ENCODE measurements at regions not wholly inside any gene's neighbourhood (a gene's known extent, or its start where the extent isn't known, plus 50 kb on each side); places are given as distances from the start of the nearest gene placed in this dataset.
"Not testable (repeated sequence)": the region's sequence is repeated elsewhere in the genome, so short reads cannot be mapped to it uniquely, and the experiment has no call there.

GRCh38 chr12:34198924-34199323 is 176.6 kb downstream of the ALG10 start:
- DNase-seq (ENCODE audit: low spot score), result no peak

- DNase-seq (ENCODE audit: low spot score), result no peak
Measured at GRCh38 chr12:34203866-34204620, 181.7 kb downstream of the ALG10 start.

GRCh38 chr12:34204830-34205285 is 182.6 kb downstream of the ALG10 start:
- DNase-seq (ENCODE audit: low spot score), result no peak

- DNase-seq (ENCODE audit: low spot score), result no peak
Measured at GRCh38 chr12:34205401-34205800, 183.1 kb downstream of the ALG10 start.

- no peak for DNase-seq (ENCODE audit: low spot score)
Measured at GRCh38 chr12:34206061-34206785, 183.9 kb downstream of the ALG10 start.

- DNase-seq (ENCODE audit: low spot score), result no peak
Measured at GRCh38 chr12:34207858-34208257, 185.6 kb downstream of the ALG10 start.

- DNase-seq (ENCODE audit: low spot score), result no peak
Measured at GRCh38 chr12:34208331-34209258, 186.3 kb downstream of the ALG10 start.

GRCh38 chr12:34209259-34209835 is 187.1 kb downstream of the ALG10 start:
- DNase-seq (ENCODE audit: low spot score), result no peak

- no peak for DNase-seq (ENCODE audit: low spot score)
Measured at GRCh38 chr12:34210183-34210582, 187.9 kb downstream of the ALG10 start.

GRCh38 chr12:34210689-34211530 is 188.6 kb downstream of the ALG10 start:
- no peak for DNase-seq (ENCODE audit: low spot score)

GRCh38 chr12:34212651-34213050 is 190.4 kb downstream of the ALG10 start:
- DNase-seq (ENCODE audit: low spot score), result no peak

- DNase-seq (ENCODE audit: low spot score), result no peak
Measured at GRCh38 chr12:34214011-34214410, 191.7 kb downstream of the ALG10 start.

- DNase-seq (ENCODE audit: low spot score), result no peak
Measured at GRCh38 chr12:34215213-34215892, 193.1 kb downstream of the ALG10 start.

GRCh38 chr12:34215893-34216285 is 193.6 kb downstream of the ALG10 start:
- DNase-seq (ENCODE audit: low spot score), result no peak

- no peak for DNase-seq (ENCODE audit: low spot score)
Measured at GRCh38 chr12:34217660-34218059, 195.4 kb downstream of the ALG10 start.

- peak; percentile 74 for DNase-seq (ENCODE audit: low spot score)
Measured at GRCh38 chr12:34218193-34219045, 196.1 kb downstream of the ALG10 start.

GRCh38 chr12:34219046-34219770 is 196.9 kb downstream of the ALG10 start:
- no peak for DNase-seq (ENCODE audit: low spot score)

GRCh38 chr12:34220079-34220478 is 197.8 kb downstream of the ALG10 start:
- DNase-seq (ENCODE audit: low spot score), result not testable (repeated sequence)

GRCh38 chr12:34223640-34224039 is 201.3 kb downstream of the ALG10 start:
- no peak for DNase-seq (ENCODE audit: low spot score)

Data from activated CD4-positive, alpha-beta T cell treated with anti-CD3 and anti-CD28 coated beads, Interleukin-2, Interleukin-4, amounts not matched to agents 100 ng/mL and 50 ng/mL, durations not matched to agents 16 hours and 8 hours (primary cell).